SU-DHL-6 (cell line): ENCODE measurements at regions not wholly inside any gene's neighbourhood (a gene's known extent, or its start where the extent isn't known, plus 50 kb on each side); places are given as distances from the start of the nearest gene placed in this dataset.

Experiments
- H2AFZ ChIP-seq: fragments of 200-600 bp; sonication (generic); 2 replicates; pipeline ENCODE4 v1.6.1; 2014; ENCODE audit warnings: low read depth, mild to moderate bottlenecking, moderate library complexity, mixed read lengths, antibody characterized with exemption, low read length; ENCODE audit not compliant: severe bottlenecking
- H3F3A ChIP-seq: fragments of 200-600 bp; shearing (Covaris generic); 2 replicates; pipeline ENCODE4 v1.6.0; 2016; ENCODE audit warnings: antibody characterized with exemption, mild to moderate bottlenecking; ENCODE audit not compliant: insufficient read depth
- H3K27ac ChIP-seq: fragments of 200-600 bp; sonication (generic); 2 replicates; pipeline ENCODE4 v1.5.1; 2016; ENCODE audit warnings: low read depth, mild to moderate bottlenecking, low read length, moderate library complexity, mixed read lengths
- H3K27me3 ChIP-seq: fragments of 200-600 bp; sonication (generic), shearing (Covaris generic); 2 replicates; pipeline ENCODE4 v1.6.0; 2014; ENCODE audit warnings: mild to moderate bottlenecking, low read length
- H3K36me3 ChIP-seq: fragments of 200-600 bp; sonication (generic); 2 replicates; pipeline ENCODE4 v1.6.1; 2014; ENCODE audit warnings: mild to moderate bottlenecking, low read length, mixed read lengths
- H3K4me2 ChIP-seq: fragments of 300-600, 200-600 bp; shearing (Covaris generic), sonication (generic); 2 replicates; pipeline ENCODE4 v1.6.0; 2014; ENCODE audit warnings: low read length, low read depth, mild to moderate bottlenecking; ENCODE audit not compliant: poor library complexity, severe bottlenecking
- H3K4me3 ChIP-seq: fragments of 200-600 bp; sonication (generic); 2 replicates; pipeline ENCODE4 v1.5.1; 2014; ENCODE audit warnings: antibody characterized with exemption, low read length, mild to moderate bottlenecking, mixed read lengths; ENCODE audit not compliant: insufficient read depth, poor library complexity, severe bottlenecking
- H3K79me2 ChIP-seq: fragments of 200-600 bp; sonication (generic); 2 replicates; pipeline ENCODE4 v1.6.1; 2014; ENCODE audit warnings: mild to moderate bottlenecking, low read length, moderate library complexity; ENCODE audit not compliant: insufficient read depth
- H3K9ac ChIP-seq: fragments of 200-600 bp; sonication (generic); 2 replicates; pipeline ENCODE4 v1.7.0; 2014; ENCODE audit warnings: mild to moderate bottlenecking, low read length
- H3K9me2 ChIP-seq: fragments of 200-600 bp; sonication (generic); replicated peaks from 2 replicates; pipeline ENCODE4 v1.6.1; 2014; ENCODE audit warnings: low read length; ENCODE audit not compliant: insufficient read depth
- H3K9me3 ChIP-seq: fragments of 200-600 bp; sonication (generic); 2 replicates; pipeline ENCODE4 v1.6.1; 2014; ENCODE audit warnings: low read length, mixed read lengths; ENCODE audit not compliant: insufficient read depth
- H4K20me1 ChIP-seq: fragments of 200-600 bp; sonication (generic); 2 replicates; pipeline ENCODE4 v1.6.1; 2014; ENCODE audit warnings: low read depth, mild to moderate bottlenecking, antibody characterized with exemption, low read length, moderate library complexity, mixed read lengths
- EZH2phosphoT487 ChIP-seq: fragments of 200-600 bp; sonication (generic), shearing (Covaris generic); conservative IDR thresholded peaks from 2 replicates; pipeline ENCODE4 v1.6.1; 2018; ENCODE audit warnings: mild to moderate bottlenecking, antibody characterized with exemption, low read length, moderate library complexity, mixed read lengths
- TF ChIP-seq, protein P1 (sequence below): fragments of 200-600 bp; sonication (generic); IDR thresholded peaks from one replicate; pipeline ENCODE4 v1.5.1; 2017; ENCODE audit warnings: antibody characterized with exemption, mild to moderate bottlenecking, low read length, moderate library complexity; ENCODE audit not compliant: insufficient read depth, poor library complexity, severe bottlenecking

DNA sequence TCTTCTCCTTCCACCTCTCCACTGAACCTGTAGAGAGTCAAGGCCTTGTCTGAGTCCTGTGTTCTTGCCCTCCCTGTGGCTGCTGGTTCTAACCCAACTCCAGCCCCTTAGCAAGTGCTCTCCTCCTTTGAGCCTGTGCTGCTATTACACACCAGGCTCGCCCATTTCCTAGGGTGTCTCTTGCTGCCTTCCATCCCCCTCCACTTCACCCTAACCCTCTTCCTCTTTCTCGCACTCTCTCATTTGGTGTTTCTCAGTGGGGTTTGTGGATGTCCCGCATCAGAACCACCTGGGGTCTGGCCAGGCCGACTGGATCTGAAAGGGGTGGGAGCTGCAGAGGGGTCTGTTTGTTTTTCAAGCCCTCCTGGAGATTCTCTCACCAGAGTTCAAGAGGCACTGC is 156.7 kb downstream of the SPRY1 start:
- H2AFZ ChIP-seq: no peak overlapping the region
- H3K9me3 ChIP-seq: no peaks in the 10 kb centered on the region
- H3K36me3 ChIP-seq: no peaks in the 10 kb centered on the region
- H3K4me3 ChIP-seq: no peak overlapping the region
- H4K20me1 ChIP-seq: no peaks in the 10 kb centered on the region
- H3K79me2 ChIP-seq: no peaks in the 10 kb centered on the region
- H3K4me2 ChIP-seq: no peak overlapping the region
- H3F3A ChIP-seq: no peaks in the 10 kb centered on the region
- H3K9me2 ChIP-seq: no peaks in the 10 kb centered on the region
- no peak overlapping the region for H3K9ac ChIP-seq
- H3K27me3 ChIP-seq: no peaks in the 10 kb centered on the region
- H3K27ac ChIP-seq: no peak overlapping the region
- TF ChIP-seq, protein P1, sequence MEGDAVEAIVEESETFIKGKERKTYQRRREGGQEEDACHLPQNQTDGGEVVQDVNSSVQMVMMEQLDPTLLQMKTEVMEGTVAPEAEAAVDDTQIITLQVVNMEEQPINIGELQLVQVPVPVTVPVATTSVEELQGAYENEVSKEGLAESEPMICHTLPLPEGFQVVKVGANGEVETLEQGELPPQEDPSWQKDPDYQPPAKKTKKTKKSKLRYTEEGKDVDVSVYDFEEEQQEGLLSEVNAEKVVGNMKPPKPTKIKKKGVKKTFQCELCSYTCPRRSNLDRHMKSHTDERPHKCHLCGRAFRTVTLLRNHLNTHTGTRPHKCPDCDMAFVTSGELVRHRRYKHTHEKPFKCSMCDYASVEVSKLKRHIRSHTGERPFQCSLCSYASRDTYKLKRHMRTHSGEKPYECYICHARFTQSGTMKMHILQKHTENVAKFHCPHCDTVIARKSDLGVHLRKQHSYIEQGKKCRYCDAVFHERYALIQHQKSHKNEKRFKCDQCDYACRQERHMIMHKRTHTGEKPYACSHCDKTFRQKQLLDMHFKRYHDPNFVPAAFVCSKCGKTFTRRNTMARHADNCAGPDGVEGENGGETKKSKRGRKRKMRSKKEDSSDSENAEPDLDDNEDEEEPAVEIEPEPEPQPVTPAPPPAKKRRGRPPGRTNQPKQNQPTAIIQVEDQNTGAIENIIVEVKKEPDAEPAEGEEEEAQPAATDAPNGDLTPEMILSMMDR: no peak
- TF ChIP-seq EZH2phosphoT487: no peak

GRCh38 chr4:123553733-123554637 is 157.4 kb downstream of the SPRY1 start:
- Histone ChIP-seq H3K4me3 (no peak overlapping the region), H3K9me3 (no peaks in the 10 kb centered on the region), H3K36me3 (no peaks in the 10 kb centered on the region), H3K4me2 (no peak overlapping the region), H2AFZ (no peak overlapping the region), H3K9me2 (no peaks in the 10 kb centered on the region), H4K20me1 (no peaks in the 10 kb centered on the region), H3K79me2 (no peaks in the 10 kb centered on the region), H3K27ac (no peak overlapping the region), H3K27me3 (no peaks in the 10 kb centered on the region), H3K9ac (no peak overlapping the region), H3F3A (no peaks in the 10 kb centered on the region)
- TF ChIP-seq, protein P1: no peak
- no peak for TF ChIP-seq EZH2phosphoT487

GRCh38 chr4:123554801-123555232 is 158.2 kb downstream of the SPRY1 start:
- Histone ChIP-seq H3K27ac (no peak overlapping the region), H3K9me2 (no peaks in the 10 kb centered on the region), H3K9me3 (no peaks in the 10 kb centered on the region), H3K9ac (no peak overlapping the region), H3K4me2 (no peak overlapping the region), H3K4me3 (no peak overlapping the region), H2AFZ (no peak overlapping the region), H3F3A (no peaks in the 10 kb centered on the region), H3K36me3 (no peaks in the 10 kb centered on the region), H3K27me3 (no peaks in the 10 kb centered on the region), H3K79me2 (no peaks in the 10 kb centered on the region), H4K20me1 (no peaks in the 10 kb centered on the region)
- TF ChIP-seq EZH2phosphoT487: no peak
- TF ChIP-seq, protein P1: no peak
